Activated CD8-positive, alpha-beta memory T cell treated with anti-CD3 and anti-CD28 coated beads, Interleukin-2, amount 50 U/mL, for 48 hours (primary cell): ENCODE measurements at regions not wholly inside any gene's neighbourhood (a gene's known extent, or its start where the extent isn't known, plus 50 kb on each side); places are given as distances from the start of the nearest gene placed in this dataset.
"Not testable (repeated sequence)": the region's sequence is repeated elsewhere in the genome, so short reads cannot be mapped to it uniquely, and the experiment has no call there.

ENCODE experiments used
- DNase-seq: peaks from one replicate; pipeline ENCODE4 v3.0.0-alpha.2; 2020

DNA sequence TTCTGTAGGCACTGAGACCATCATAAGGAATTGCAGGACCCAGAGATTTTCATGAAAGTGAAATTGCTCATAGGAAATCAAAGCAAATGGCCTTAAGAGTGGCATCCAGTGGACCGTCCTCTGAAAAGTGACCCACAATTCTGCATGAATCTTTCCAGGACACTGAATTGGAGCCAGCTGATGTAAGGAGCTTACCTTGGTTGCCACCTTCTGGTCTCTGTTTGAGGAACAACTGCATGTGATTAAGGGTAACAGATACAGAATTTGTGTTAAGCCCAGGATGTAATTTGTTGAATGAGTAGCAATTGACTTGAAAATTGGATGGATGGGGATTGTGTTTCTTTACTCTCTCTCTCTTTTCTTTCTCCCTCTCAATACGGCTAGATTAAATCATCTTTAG lies 49.9 kb upstream of the GAS1 start:
- no peak for DNase-seq

DNA sequence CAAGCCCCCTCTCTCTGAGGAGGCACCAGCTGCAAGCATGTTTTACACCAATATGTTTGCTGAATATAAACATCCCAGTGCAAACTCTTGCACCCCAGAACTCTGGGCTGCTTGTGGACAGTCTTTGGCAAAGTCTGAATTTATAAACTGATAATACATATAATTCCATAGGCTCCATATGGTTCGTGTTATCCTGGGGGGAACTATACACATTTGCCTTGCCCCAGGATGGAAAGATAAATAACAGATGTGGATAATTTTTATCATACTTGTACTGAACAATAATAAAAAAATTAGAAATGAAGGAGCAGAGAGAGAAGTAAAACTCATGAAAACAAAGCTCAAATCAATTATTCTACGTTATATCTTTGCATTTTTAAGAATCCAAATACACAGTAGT lies 50.6 kb upstream of the GAS1 start:
- no peak for DNase-seq

DNA sequence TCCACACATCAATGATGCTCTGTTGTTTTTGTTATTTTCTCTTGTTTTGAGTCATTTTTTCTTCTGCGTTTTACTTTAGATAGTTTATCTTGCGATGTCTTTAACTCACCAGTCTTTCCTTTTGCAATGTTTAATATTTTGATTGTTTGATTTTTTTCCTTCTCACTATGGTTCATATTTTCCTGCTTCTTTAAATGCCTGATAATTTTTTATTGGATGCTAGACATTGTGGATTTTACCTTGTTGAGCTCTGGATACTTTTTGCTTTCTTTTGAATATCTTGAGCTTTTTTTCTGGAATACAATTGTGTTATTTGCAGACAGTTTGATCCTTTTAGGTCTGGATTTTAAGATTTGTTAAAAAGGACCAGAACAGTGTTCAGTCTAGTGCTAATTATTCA lies 55.2 kb upstream of the GAS1 start:
- DNase-seq = no peak

DNA sequence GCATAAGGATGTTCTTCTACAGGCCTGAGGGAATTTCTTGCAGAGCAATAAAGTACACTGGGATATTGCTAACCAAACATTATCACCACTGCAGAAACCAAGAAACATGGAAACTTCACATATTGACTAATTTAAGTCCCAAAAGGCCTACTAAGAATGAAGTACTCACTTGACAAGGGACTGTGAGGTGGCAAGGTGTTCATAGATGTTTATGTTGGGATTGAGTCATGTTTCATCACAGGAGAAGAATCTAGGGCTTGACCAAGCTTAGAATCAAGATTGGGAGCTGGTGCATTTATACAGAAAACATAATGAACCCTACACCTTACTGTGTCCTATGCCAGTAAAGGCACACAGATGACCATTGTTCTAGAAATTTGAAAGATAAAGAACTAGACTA lies 56.7 kb upstream of the GAS1 start:
- DNase-seq = no peak

DNA sequence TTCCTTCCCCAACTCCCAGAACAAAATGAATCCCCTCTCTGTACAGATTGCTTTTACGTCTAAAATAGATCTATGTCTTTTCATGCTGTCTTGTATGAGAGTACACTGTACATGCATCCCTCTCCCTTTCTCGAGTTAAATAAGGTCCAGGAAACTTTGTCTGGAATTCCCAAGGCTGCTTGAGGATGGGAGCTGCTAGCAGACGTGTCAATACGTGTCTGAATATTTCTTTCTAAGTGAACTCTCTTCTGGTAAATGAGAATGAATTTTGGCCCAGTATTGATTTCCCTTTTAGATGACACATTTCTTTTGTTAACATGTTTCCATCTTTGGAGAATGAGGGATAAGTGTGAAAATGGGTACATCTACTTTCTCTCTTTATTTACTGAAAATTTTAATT lies 59.6 kb upstream of the GAS1 start:
- no peak for DNase-seq

GRCh38 chr9:87007711-87008366 lies 60.5 kb upstream of the GAS1 start:
- DNase-seq = no peak

GRCh38 chr9:87008667-87009066 lies 61.4 kb upstream of the GAS1 start:
- no peak for DNase-seq

- DNase-seq = no peak
Measured at GRCh38 chr9:87010626-87011025, 63.3 kb upstream of the GAS1 start.

DNA sequence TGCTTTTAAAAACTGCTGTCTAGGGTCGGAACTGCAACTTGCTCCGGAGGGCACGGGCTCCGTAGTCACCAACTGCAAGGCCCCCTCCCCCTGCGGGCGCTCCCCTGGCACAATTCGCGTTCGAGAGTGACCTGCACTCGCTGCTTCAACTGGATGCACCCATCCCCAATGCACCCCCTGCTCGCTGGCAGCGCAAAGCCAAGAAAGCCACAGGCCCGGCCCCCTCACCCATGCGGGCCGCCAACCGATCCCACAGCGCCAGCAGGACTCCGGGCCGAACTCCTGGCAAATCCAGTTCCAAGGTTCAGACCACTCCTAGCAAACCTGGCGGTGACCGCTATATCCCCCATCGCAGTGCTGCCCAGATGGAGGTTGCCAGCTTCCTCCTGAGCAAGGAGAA lies 64.2 kb upstream of the GAS1 start:
- DNase-seq = no peak

GRCh38 chr9:87013490-87013889 lies 66.2 kb upstream of the GAS1 start:
- no peak for DNase-seq

DNA sequence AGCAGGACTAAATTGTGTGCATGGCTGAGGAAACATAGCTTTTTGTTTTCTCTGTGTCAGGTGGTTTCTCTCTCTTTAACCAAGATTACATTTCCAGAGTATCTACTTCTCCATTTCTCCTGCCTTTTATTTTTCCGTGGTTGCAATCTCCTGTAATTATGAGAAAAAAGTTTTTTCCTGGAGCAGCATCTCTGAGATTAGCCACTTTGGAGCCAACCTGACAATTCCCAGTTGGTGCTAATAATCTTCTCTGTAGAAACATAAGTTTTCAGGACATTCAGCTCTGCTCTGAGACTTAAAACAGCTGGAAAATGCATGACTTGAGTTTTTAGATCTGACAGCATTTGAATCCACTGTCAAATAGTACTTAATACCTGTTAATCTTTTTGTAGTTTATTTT lies 67.1 kb upstream of the GAS1 start:
- no peak for DNase-seq

DNA sequence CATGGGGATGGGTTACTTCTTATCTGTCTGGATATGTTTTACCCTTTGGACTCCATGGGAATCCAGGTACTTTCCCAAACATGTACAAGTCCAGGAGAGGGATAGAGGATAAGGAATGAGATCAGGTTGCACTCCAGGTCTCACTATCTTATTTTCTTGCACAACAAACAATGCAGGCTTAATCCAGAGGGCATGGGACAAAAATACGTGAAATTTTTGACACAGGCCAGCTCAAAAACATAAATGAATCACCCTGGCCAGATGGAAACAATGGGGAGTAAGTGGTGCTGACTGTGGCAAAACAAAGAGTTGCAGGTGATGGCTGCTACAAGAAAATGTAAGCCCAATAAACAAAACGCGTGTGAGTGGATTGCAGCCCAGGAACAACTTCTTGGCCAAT lies 69.4 kb upstream of the GAS1 start:
- no peak for DNase-seq

GRCh38 chr9:87020169-87020950 lies 73.1 kb upstream of the GAS1 start:
- no peak for DNase-seq

- no peak for DNase-seq
Measured at GRCh38 chr9:87022178-87022577, 74.9 kb upstream of the GAS1 start.

GRCh38 chr9:87026204-87026603 lies 78.9 kb upstream of the GAS1 start:
- no peak for DNase-seq

GRCh38 chr9:87028836-87029235 lies 81.5 kb upstream of the GAS1 start:
- not testable (repeated sequence) for DNase-seq

DNA sequence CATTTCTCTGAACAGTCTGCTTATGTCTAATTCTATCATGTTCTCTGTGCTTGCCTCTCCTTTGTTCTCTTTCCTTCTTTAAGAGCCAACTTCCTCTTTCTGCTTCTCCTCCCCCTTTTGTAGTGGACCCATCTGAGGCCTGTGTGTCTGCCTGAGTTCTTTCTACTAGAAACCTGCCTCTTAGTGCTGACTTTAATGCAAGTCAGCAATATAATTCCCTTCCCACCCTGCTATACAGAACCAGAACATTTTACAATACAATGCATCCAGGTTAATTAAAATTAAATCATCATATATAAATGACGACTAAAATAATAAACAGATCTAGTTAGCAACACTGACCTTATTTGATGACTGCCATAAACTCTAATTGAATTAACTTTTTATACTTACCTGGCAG lies 82.6 kb upstream of the GAS1 start:
- no peak for DNase-seq

- no peak for DNase-seq
Measured at GRCh38 chr9:87034841-87035240, 87.5 kb upstream of the GAS1 start.

DNA sequence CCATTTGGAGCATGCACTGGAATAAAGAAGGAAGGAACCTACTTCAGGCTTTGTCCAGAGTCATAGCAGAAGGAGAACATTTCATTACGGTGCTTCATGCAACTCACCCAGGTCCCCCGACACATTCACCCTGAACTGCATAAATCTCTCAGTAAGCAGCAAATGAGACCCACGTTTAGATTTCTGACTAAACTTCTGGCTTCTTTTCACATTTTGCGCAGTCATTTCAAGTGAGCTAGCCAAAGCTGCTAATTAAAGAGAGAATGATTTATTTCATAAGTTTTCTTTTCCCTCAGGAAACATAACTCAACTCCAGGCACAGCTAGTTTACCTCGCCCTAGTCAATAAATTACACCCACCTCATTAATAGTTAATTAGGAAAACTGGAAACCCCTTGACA lies 88.6 kb upstream of the GAS1 start:
- DNase-seq = no peak

GRCh38 chr9:87036506-87036905 lies 89.2 kb upstream of the GAS1 start:
- DNase-seq = no peak

DNA sequence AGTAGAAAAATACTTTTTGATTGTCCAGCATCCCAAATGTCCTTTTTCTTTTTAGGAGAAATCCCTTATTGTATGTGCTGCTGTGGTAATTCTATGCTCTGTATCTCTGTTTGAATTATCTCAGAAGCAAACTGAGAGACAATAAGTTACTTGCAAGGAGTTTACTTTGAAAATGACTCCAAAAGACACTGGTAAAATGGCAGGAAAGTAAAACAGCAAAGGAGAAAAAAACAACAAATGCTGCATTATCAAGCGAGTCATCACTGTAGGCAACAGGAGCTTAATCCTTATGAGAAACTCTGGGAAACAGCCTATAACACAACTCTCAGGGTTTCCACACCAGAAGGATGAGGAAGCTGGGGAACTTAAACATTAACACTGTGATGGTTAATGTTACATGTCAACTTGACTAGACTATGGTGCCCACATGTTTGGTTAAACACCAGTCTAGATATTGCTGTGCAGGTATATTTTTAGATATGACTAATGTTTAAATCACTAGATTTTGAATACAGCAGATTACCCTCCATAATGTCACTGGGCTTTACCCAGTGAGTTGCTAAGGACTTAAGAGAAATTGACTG lies 92.6 kb upstream of the GAS1 start:
- no peak for DNase-seq

GRCh38 chr9:87040410-87041009 lies 93.2 kb upstream of the GAS1 start:
- no peak for DNase-seq

DNA sequence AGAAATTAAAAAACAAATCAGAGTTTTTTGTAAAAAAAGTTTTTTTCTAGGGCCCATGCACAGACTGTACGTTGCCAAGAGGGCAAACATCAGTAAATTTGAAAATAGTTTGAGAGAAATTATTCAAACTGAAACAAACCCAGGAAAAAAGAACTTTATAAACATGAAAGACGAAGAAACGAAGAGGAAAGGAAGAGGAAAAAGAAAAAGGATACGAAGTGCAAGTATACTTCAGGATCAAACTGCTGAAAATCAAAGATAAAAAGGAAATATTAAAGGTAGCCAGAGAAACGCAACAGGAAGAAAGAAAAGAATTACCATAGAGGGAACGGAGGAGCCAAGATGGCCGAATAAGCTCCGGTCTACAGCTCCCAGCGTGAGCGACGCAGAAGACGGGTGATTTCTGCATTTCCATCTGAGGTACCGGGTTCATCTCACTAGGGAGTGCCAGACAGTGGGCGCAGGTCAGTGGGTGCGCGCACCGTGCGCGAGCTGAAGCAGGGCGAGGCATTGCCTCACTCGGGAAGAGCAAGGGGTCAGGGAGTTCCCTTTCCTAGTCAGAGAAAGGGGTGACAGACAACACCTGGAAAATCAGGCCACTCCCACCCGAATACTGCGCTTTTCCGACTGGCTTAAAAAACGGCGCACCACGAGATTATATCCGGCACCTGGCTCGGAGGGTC lies 94.4 kb upstream of the GAS1 start:
- not testable (repeated sequence) for DNase-seq
